GM19397 (cell line): ENCODE measurements at regions not wholly inside any gene's neighbourhood (a gene's known extent, or its start where the extent isn't known, plus 50 kb on each side); places are given as distances from the start of the nearest gene placed in this dataset.

Experiments
- ATAC-seq: cut with Tn5 transposase; IDR thresholded peaks from one replicate; pipeline ENCODE4 v1.9.1; 2021; ENCODE audit warnings: mild to moderate bottlenecking, moderate library complexity; ENCODE audit not compliant: unreplicated experiment

- no peak for ATAC-seq
Observed at GRCh38 chr3:181764544-181764943, 52.8 kb downstream of the SOX2 start.

- no peak for ATAC-seq
Observed at GRCh38 chr3:181770296-181770695, 58.6 kb downstream of the SOX2 start.

GRCh38 chr3:181771120-181771519 lies 59.4 kb downstream of the SOX2 start:
- ATAC-seq: no peak

- ATAC-seq: no peak
Observed at GRCh38 chr3:181772166-181772565, 60.4 kb downstream of the SOX2 start.

- ATAC-seq: no peak
Observed at GRCh38 chr3:181773921-181774320, 62.2 kb downstream of the SOX2 start.

- ATAC-seq: no peak
Observed at GRCh38 chr3:181782306-181782954, 70.7 kb downstream of the SOX2 start.

- ATAC-seq: no peak
Observed at GRCh38 chr3:181790561-181790960, 78.8 kb downstream of the SOX2 start.

GRCh38 chr3:181791056-181791955 lies 79.6 kb downstream of the SOX2 start:
- ATAC-seq: no peak

- ATAC-seq: no peak
Observed at GRCh38 chr3:181793006-181793405, 81.3 kb downstream of the SOX2 start.

- no peak for ATAC-seq
Observed at GRCh38 chr3:181794011-181794790, 82.5 kb downstream of the SOX2 start.

GRCh38 chr3:181796641-181797040 lies 84.9 kb downstream of the SOX2 start:
- ATAC-seq: no peak

- ATAC-seq: no peak
Observed at GRCh38 chr3:181797431-181797830, 85.7 kb downstream of the SOX2 start.

GRCh38 chr3:181805703-181806102 lies 94.0 kb downstream of the SOX2 start:
- ATAC-seq: no peak

- no peak for ATAC-seq
Observed at GRCh38 chr3:181808053-181808452, 96.3 kb downstream of the SOX2 start.

GRCh38 chr3:181823716-181824115 lies 112.0 kb downstream of the SOX2 start:
- ATAC-seq: no peak

GRCh38 chr3:181824961-181825360 lies 113.2 kb downstream of the SOX2 start:
- ATAC-seq: no peak

GRCh38 chr3:181839039-181839915 lies 127.6 kb downstream of the SOX2 start:
- ATAC-seq: no peak

- no peak for ATAC-seq
Observed at GRCh38 chr3:181839916-181840297, 128.2 kb downstream of the SOX2 start.

GRCh38 chr3:181844211-181844610 lies 132.5 kb downstream of the SOX2 start:
- no peak for ATAC-seq

- no peak for ATAC-seq
Observed at GRCh38 chr3:181847276-181847675, 135.6 kb downstream of the SOX2 start.

GRCh38 chr3:181851063-181851462 lies 139.3 kb downstream of the SOX2 start:
- no peak for ATAC-seq
